Kidney tubule cell (primary cell): ENCODE measurements at regions not wholly inside any gene's neighbourhood (a gene's known extent, or its start where the extent isn't known, plus 50 kb on each side); places are given as distances from the start of the nearest gene placed in this dataset.

Experiments
- DNase-seq: peaks from one replicate; pipeline ENCODE4 v3.0.0-alpha.2; 2018; ENCODE audit warnings: low spot score

- DNase-seq, result peak; percentile 82
These were observed 319.6 kb upstream of the HS3ST1 start for GRCh38 chr4:11748164-11748872.

- DNase-seq, result no peak
These were observed 318.0 kb upstream of the HS3ST1 start for GRCh38 chr4:11746734-11747133.

GRCh38 chr4:11743976-11744375 lies 315.3 kb upstream of the HS3ST1 start:
- no peak for DNase-seq

GRCh38 chr4:11743236-11743635 lies 314.5 kb upstream of the HS3ST1 start:
- no peak for DNase-seq

- DNase-seq, result peak; percentile 34
These were observed 312.5 kb upstream of the HS3ST1 start for GRCh38 chr4:11741190-11741652.

- DNase-seq, result no peak
These were observed 311.3 kb upstream of the HS3ST1 start for GRCh38 chr4:11739992-11740391.

GRCh38 chr4:11736978-11737377 lies 308.3 kb upstream of the HS3ST1 start:
- DNase-seq, result no peak

- no peak for DNase-seq
These were observed 307.0 kb upstream of the HS3ST1 start for GRCh38 chr4:11735651-11736050.

GRCh38 chr4:11732155-11732554 lies 303.5 kb upstream of the HS3ST1 start:
- no peak for DNase-seq

GRCh38 chr4:11730545-11730944 lies 301.9 kb upstream of the HS3ST1 start:
- no peak for DNase-seq

GRCh38 chr4:11729548-11729947 lies 300.9 kb upstream of the HS3ST1 start:
- no peak for DNase-seq

- no peak for DNase-seq
These were observed 299.3 kb upstream of the HS3ST1 start for GRCh38 chr4:11727903-11728564.

- no peak for DNase-seq
These were observed 296.0 kb upstream of the HS3ST1 start for GRCh38 chr4:11724731-11725130.

- DNase-seq, result no peak
These were observed 293.5 kb upstream of the HS3ST1 start for GRCh38 chr4:11722223-11722622.

GRCh38 chr4:11720292-11720691 lies 291.6 kb upstream of the HS3ST1 start:
- peak; percentile 75 for DNase-seq

GRCh38 chr4:11719879-11720278 lies 291.2 kb upstream of the HS3ST1 start:
- DNase-seq, result peak; percentile 31

- DNase-seq, result no peak
These were observed 287.2 kb upstream of the HS3ST1 start for GRCh38 chr4:11715753-11716521.

- DNase-seq, result peak; percentile 94
These were observed 281.9 kb upstream of the HS3ST1 start for GRCh38 chr4:11710453-11711093.

- DNase-seq, result peak; percentile 78
These were observed 275.6 kb upstream of the HS3ST1 start for GRCh38 chr4:11704186-11704830.

GRCh38 chr4:11702886-11703557 lies 274.3 kb upstream of the HS3ST1 start:
- no peak for DNase-seq
